Pulmonary artery endothelial cell (primary cell): ENCODE measurements at regions not wholly inside any gene's neighbourhood (a gene's known extent, or its start where the extent isn't known, plus 50 kb on each side); places are given as distances from the start of the nearest gene placed in this dataset.
"Not testable (repeated sequence)": the region's sequence is repeated elsewhere in the genome, so short reads cannot be mapped to it uniquely, and the experiment has no call there.

Experiments used
- DNase-seq: peaks from one replicate; pipeline ENCODE4 v3.0.0-alpha.2; 2011; ENCODE audit warnings: low read depth, low spot score

DNA sequence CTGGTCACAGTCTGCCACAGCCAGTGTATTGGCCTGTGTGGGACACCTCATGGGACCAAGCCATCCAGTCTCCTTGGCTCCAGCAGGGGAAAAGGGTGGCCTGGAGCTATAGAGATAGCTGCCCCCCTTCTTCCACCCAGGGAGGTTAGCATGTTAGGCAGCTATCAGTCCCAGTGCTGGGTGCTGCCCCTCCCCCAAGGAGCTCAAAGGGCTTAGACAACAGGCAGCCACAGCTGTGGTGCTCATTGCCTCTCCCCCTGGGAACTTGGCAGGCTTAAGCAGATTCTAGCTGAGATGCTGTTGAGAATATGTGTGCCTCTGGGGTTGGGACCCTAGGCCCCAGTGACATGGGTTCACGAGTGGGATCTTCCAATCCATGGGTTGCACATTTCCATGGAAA, 226.0 kb upstream of the PTGER4 start:
- no peak for DNase-seq

- DNase-seq = no peak
These were observed 226.7 kb upstream of the PTGER4 start for GRCh38 chr5:40452874-40453624.

DNA sequence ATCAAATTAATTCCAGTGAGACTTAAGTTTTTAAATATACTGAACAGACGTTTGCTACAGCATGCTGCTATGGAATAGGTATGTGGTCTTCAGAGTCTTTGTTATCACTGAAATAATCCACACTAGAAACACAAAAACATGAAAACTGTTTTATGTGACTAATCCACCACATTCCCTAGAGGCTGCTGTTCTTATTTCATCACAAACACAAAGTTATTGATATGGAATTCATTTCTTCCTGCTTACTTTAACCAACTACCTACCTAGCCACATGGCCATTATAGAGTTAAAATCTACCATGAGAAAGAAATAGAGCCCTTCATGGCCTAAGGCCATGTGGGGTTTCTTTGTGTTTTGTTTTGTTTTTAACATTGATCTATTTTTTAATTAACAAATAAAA, 232.3 kb upstream of the PTGER4 start:
- DNase-seq = no peak

DNA sequence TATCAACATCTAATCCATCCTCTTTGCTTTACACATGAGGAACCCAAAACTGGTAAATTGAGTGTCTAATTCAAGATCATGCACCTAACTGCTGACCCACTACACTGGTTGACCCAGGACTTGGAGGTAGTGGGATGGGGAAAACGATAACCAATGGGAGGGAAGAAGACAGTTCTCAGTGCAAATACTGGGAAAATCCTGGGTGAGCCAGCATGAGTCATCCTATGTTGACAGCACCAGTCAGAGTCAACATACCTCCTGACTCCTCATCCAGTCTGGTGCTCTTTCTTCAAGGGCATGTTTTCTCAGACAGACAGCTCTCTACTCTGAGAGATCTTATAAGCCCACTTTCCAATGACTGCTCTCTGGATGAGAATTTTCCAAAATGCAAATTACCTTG, 232.8 kb upstream of the PTGER4 start:
- DNase-seq = no peak

DNA sequence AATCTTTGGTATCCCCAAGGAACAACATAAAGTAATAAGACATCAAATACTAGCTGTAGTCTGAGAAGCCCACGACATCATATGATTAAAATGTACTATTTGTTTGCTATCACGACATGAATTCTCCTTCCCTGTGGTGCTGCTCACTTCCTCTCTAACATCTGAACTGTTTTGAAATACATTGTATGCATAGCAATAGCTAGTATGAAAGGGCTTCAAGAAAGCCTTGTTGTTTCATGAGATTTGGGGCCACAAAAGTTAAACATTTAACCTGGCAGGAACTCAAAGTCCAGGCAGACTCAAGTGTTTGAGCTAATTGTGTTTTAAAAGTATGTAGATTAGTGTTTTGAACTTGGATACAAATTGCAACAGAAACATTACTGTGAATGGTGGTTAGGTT, 237.4 kb upstream of the PTGER4 start:
- no peak for DNase-seq

DNA sequence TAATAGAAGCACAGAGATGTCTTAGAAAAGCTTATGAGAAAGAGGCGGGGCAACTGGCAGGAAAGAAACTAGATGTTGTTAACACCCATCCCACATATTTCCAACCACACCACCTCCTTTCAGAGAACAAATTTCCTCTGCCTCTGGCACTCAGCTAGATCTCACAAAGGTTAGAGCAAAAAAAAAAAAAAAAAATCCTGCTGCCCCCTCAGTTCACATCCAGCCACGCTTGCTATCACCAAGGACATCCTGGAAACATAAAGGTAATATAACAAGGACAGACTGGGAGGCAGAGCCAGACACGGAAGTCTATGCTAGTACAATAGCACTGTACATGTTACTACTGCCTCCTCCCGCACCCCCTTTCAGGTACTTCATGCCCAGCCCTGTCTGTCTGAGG, 238.0 kb upstream of the PTGER4 start:
- no peak for DNase-seq

GRCh38 chr5:40440746-40441145, 239.0 kb upstream of the PTGER4 start:
- no peak for DNase-seq

DNA sequence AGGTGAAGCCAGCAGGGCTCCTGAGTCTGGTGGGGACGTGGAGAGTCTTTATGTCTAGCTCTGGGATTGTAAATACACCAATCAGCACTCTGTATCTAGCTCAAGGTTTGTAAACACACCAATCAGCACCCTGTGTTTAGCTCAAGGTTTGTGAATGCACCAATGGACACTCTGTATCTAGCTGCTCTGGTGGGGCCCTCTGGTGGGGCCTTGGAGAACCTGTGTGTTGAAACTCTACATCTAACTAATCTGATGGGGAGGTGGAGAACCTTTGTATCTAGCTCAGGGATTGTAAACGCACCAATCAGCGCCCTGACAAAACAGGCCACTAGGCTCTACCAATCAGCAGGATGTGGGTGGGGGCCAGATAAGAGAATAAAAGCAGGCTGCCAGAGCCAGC, 240.6 kb upstream of the PTGER4 start:
- DNase-seq = not testable (repeated sequence)

- DNase-seq = not testable (repeated sequence)
These were observed 241.1 kb upstream of the PTGER4 start for GRCh38 chr5:40438646-40439045.

DNA sequence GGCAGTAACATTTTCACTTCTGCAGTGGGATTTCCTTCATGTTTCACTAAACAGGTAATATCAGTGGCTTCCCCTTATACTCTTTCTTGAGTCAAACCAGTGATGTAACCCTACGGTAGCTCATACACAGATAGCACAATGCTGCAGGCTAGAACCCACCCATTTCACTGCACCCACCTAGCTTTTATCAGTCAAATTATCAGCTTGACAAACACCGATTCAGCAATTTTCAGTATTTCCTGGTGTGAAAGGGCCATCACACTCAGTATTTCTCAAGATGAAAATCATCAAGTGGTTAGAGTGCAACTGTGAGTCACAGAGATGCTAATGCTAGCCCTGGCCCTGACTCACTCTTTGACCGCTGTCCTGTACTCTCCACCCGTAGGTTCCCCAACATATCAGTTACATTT, 242.3 kb upstream of the PTGER4 start:
- no peak for DNase-seq

DNA sequence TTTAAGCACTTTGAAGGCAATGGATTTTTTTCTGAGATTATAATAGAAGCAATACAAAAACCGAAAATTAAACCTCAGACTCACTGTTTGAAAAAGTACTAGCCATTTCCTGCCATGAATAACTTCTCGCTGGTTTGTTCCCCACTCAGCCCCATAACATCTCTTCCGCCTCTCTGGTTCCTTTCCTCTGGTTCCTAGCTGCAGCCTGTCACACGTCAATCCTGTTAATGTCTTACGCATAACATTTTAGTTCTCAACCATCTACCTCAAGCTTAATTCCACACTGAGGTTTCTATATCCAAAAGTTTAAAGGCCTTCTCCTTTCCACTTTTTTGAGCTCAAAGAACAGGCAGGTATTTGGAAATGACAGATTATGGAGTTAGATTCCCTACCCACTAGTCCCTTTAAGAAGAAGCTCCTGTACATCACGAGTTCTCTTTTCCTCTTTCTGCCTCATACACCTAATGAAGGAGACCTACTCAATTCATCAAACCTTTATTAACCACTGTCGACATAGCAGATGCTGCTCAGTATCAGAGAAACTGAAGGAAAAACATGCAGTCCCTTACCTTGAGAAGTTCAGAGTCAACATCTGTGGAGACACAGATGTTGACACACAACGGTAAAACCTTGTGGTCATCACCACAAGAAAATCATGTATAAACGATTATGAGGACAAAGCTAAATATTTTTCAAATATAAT, 243.0 kb upstream of the PTGER4 start:
- no peak for DNase-seq

DNA sequence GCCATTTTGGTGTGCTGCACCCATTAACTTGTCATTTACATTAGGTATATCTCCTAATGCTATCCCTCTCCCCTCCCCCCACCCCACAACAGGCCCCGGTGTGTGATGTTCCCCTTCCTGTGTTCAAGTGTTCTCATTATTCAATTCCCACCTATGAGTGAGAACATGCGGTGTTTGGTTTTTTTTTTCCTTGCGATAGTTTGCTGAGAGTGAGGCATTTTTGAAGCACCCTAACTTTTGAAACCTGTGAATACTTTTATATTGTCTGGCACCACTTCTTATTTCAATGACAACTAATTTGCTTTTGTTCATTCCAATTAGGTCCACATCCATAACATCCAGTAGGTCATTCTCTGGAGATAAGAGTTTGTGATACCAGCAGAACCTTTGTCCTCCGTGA, 244.0 kb upstream of the PTGER4 start:
- not testable (repeated sequence) for DNase-seq

GRCh38 chr5:40432836-40433235, 246.9 kb upstream of the PTGER4 start:
- DNase-seq = no peak

- DNase-seq = no peak
These were observed 248.0 kb upstream of the PTGER4 start for GRCh38 chr5:40431734-40432133.

DNA sequence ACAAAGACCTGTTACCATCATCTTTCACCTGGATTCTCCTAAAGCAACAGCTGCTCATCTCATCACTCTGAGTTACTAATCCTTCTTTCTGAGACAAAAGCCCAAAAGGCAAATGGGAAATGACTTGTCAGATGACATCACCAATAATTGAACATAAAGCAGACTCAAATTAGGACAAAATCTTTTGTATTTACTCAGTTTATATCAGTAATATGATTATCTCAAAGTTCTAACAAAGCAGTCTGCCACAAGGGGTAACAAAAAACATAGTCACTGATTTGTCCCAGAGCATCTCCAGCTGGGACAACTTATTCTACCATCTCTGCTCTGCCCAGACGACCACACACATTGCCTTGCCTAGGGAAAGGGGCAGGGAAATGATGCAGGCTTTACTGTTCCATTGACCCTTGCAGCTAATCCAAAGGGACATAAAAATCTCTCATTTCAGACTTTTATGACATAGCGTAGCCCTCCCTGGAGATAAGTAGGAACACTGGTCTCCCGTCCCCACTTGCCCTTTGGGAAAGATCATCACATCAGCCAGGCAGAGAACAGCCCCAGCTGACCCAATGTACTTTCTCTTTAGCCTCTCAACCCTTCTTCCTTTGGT, 249.5 kb upstream of the PTGER4 start:
- DNase-seq = no peak

GRCh38 chr5:40429258-40430100, 250.2 kb upstream of the PTGER4 start:
- DNase-seq = peak; percentile 68

GRCh38 chr5:40428815-40429214, 250.9 kb upstream of the PTGER4 start:
- DNase-seq = no peak

DNA sequence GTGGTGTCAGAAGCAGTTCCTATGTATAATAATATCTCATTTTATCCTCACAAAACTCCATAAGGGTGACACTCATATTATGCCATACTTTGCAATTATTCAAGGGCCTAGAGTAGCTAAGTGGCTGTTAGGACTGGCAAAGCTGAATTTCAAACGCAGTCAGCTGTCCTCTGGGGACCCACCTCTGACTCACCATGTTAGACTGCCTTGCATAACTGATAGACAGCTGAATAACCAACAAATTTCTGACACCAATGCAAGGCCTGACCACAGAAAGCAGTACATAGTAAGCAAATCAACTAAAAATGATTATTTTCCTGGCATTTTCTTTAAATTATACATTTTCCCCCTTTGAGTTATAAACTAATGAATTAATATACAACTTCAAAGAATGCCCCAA, 251.6 kb upstream of the PTGER4 start:
- no peak for DNase-seq

GRCh38 chr5:40417046-40417810, 262.5 kb upstream of the PTGER4 start:
- not testable (repeated sequence) for DNase-seq

- no peak for DNase-seq
These were observed 263.1 kb upstream of the PTGER4 start for GRCh38 chr5:40416588-40416987.

DNA sequence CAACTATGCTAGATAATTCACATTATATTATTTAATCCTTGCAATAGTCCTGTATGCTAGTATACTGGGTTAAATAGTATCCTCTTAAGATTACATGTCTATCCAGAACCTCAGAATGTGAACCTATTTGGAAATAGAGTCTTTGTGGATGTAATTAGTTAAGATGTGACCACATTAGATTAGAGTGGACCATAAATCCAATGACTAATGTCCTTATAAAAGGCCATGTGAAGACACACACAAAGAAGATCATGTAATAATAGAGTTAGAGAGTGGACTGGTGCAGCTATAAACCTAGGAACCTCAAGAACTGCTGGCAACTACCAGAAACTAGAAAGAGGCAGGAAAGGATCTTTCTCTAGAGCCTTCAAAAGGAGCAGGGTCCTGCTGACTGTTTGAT, 263.6 kb upstream of the PTGER4 start:
- no peak for DNase-seq
